ENCODE measurements at regions not wholly inside any gene's neighbourhood (a gene's known extent, or its start where the extent isn't known, plus 50 kb on each side); places are given as distances from the start of the nearest gene placed in this dataset.

- TF ChIP-seq CTCF (IDR thresholded peaks at IDR 0.05) (no peak), POLR2A (IDR thresholded peaks at IDR 0.05) (no peak), POLR2AphosphoS5 (IDR thresholded peaks at IDR 0.05) (no peak)
These were observed 115.2 kb downstream of the BMP4 start for GRCh38 chr14:53841109-53842099.
